22Rv1 (cell line): ENCODE measurements at regions not wholly inside any gene's neighbourhood (a gene's known extent, or its start where the extent isn't known, plus 50 kb on each side); places are given as distances from the start of the nearest gene placed in this dataset.

Experiments
- CTCF ChIP-seq: fragments of 450-650 bp; IDR thresholded peaks from 2 replicates; pipeline ENCODE4 v1.5.1; 2017; ENCODE audit warnings: mild to moderate bottlenecking
- ZFX ChIP-seq: fragments of 450-650 bp; IDR thresholded peaks from 2 replicates; pipeline ENCODE4 v1.6.1; 2017; ENCODE audit warnings: antibody characterized with exemption, borderline replicate concordance

GRCh38 chr13:40495621-40496001 lies 170.8 kb downstream of the FOXO1 start:
- TF ChIP-seq CTCF (no peak), ZFX (no peak)
